ENCODE measurements at regions not wholly inside any gene's neighbourhood (a gene's known extent, or its start where the extent isn't known, plus 50 kb on each side); places are given as distances from the start of the nearest gene placed in this dataset.

DNA sequence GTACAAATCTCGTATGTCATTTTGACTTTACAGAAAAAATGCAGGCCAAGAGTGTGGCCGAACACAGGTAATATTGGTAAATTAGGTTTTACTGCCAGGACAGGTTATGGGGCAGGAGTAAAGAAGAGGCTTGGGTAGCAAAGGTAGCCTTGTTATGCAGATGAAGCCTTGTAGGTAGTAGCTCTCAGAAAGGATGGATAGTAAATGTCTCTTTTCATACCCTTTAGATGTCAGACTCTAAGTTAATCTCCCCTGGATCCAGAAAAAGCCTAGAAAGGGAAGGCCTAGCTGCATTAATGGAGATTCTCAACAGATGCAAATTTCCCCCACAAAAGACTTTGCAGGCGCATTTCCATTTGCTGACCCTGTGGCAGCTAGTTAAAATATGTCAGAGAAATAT lies 1445.1 kb upstream of the CADM2 start:
- intact Hi-C loops (cut with micrococcal nuclease): no loop called here

DNA sequence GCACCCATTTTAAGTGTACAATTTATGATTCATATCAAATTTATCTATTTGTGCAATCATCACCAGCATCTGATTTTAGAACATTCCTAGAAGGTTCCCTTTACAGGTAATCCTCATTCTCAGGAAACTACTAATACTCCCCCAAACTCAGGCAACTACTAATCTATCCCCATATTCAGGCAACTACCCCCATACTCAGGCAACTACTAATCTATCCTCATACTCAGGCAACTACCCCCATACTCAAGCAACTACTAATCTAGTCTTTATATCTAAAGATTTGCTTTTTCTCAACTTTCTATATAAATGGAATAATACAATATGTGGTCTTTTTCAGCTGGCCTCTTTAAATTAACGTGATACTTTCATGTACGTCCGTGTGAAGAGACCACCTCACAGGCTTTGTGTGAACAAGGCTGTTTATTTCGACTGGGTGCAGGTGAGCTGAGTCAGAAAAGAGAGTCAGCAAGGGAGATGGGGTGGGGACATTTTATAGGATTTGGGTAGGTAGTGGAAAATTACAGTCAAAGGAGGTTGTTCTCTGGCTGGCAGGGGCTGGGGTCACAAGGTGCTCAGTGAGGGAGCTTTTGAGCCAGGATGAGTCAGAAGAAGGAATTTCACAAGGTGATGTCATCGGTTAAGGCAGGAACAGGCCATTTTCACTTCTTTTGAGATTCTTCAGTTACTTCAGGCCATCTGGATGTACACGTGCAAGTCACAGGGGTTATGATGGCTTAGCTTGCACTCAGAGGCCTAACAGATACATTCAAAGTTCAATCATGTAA lies 1444.5 kb upstream of the CADM2 start:
- intact Hi-C loops (cut with micrococcal nuclease): no loop called here

DNA sequence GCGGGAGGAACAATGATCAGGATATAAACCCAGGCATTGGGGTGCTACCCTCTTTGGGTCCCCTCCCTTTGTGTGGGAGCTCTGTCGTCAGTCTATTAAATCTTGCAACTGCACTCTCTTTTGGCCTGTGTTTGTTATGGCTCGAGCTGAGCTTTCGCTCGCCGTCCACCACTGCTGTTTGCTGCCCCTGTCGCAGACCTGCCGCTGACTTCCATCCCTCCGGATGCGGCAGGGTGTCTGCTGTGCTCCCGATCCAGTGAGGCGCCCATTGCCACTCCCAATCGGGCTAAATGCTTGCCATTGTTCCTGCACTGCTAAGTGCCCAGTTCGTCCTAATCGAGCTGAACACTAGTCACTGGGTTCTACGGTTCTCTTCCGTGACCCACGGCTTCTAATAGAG lies 1443.7 kb upstream of the CADM2 start:
- intact Hi-C loops (cut with micrococcal nuclease): no loop called here

DNA sequence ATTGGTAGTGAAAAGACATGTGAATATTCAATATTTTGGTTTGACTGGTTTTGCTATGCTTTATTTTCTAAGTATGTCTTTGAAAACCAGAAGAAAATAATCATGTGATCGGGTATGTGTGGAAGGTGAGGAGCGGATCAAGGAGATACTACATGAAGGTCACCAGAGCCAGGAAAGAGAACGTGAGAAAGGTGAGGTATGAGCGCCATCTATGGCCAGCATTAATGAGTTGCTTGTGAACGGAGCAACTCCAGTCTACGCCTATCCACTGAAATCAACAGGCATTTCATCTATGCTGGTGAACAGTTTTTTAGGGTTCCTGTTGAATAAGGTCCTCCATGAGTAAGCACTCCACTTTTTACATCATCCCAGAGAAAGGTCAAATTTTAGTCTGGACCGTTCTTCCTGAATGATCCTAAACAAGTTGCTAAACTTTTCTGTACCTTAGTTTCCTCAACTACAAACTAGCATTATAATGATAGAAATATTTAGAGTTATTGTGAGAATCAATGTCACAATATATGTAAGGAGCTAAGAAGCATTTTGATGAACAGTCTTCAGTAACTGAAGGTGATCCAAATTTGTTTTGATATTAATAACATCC lies 1435.2 kb upstream of the CADM2 start:
- intact Hi-C loops (cut with micrococcal nuclease): no loop called here

DNA sequence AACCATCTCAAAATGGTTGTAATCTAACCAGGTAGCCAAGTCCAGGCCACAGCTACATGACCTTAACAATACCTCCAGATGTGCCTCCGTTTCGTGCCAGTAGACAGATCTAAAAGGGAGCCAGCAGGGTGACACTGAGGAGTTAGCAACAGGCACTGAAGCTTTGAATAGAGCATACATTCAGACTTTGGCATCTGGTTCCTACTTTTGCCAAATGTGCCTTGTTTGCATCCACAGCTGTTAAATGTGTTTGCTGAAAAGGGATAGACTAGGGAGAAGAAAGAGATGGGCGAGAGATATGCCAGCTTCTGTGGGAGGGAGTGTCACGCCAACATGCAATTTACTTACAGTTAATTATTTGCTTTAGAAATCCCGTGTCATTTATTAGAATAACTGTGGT lies 1433.9 kb upstream of the CADM2 start:
- intact Hi-C loops (cut with micrococcal nuclease): no loop called here

DNA sequence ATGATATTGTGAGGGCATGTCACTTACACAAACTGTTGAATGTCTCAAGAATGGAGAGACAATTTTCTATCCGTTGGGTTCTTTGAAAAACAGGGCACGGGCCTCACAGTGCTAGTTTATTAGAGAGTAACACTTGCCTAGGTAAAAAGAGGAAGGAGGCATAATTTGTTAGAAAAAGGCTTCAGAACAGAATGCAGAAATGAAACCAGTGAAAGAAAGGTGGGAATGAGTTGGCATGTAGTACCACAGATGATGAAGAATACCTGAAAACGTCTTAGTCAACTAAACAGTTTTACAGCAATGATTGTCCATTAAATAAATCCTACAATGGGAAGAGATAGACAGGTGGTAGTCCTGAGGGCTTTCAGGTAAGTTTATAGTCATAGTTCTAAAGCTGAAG lies 1399.7 kb upstream of the CADM2 start:
- intact Hi-C loops (cut with micrococcal nuclease): no loop called here

DNA sequence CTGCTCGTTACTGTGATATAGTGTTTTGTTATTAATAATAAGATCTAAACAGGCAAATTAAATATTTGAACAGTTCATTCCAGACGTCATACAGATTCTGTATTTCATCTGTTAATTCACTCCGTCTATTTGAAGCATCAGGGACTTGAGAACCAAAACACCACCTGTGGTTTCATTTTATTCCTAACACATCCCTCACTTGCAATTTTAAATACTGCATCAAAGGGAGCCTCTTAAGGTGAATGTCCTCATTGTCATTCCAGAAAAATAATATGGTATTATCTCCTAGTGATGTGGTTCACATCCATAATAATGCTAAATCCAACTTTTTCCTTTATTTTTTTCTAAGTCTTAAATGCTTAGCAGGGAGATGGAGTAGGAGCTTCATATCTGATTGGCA lies 1390.9 kb upstream of the CADM2 start:
- intact Hi-C loops (cut with micrococcal nuclease): no loop called here

DNA sequence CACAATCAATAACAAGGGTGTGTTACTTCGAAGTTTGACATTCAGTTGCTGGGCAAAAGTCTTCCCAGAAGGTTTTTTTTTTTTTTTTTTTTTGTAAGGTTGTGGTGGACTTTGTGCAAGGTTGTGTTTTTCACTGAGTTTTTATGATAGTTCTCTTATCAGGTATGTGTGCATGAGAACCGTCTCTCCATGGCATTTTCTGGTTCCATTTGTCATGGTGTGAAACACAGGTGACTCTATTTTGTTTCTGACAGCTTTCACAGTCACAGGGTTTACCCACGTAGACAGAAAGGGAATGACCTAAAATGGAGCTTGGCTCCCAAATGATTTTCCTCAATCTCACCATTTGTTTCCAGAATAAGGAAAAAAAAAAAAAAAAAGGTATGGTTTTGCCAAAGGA lies 1377.2 kb upstream of the CADM2 start:
- intact Hi-C loops (cut with micrococcal nuclease): no loop called here

DNA sequence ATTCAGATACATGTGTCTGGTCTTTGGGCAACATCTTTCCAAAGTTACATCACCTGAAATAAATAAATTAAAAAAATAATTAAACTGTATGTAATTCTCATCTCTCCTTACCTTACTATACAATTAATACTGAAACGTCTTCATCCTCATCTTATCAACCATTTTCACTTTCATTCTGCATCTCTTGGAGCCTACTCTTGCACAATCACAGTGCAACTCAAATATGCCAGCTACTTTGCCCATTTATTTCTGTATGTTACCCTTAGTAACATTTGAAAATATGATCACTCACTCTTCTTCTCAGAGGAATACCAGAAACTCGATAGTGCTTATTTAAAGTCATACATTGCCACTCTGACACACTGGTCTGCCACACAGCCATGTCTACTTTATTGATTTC lies 1357.1 kb upstream of the CADM2 start:
- intact Hi-C loops (cut with micrococcal nuclease): no loop called here

DNA sequence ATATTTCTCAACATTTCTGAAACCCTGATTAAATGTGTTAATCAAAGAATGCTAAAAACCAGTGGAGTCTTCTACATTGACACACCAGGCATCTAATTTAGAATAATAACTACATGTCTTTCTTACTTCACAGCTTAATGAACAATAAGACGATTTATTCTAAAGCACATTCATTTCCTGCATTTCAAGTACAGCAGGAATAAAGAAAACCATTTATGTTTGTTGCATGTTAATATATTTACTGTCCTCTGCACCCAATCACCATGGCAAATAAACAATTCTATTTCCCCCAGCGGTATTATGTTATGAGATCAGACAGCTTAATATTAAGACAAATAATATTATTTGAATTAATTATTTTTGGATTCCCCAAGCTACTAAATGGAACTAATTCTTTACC lies 1336.3 kb upstream of the CADM2 start:
- intact Hi-C loops (cut with micrococcal nuclease): no loop called here

DNA sequence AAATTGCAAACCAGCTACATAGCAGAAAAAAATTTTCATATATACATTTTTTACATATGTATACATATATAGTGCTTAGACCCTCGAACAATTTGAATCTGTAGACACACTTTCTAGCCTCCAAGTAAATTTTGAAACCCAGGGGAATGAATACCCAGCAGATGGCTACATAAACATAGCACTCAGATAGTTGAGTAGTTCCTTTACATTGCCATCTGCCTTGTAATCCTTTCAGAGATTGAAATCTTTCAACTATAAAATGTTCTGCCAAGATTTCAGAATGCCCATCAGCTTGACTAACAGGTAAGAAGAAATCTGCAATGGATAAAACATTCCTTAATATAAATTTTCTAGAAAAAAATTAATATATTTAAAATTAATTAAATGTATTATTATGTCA lies 1333.5 kb upstream of the CADM2 start:
- intact Hi-C loops (cut with micrococcal nuclease): no loop called here

DNA sequence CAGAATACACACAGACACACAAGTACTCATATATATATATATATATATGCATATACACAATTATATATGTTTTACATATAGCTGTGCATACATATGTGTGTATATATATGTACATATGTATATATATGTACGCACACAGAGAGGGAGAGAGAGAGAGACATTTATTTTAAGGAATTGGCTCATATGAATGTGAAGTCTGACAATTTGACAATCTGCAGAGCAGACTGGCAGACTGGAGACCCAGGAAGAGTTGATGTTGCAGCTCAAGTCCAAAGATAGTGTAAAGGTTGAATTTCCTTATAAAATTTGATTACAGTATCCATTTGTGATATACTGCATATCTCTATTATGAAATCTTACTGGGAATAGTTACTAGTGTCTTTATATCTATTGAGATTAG lies 1330.3 kb upstream of the CADM2 start:
- intact Hi-C loops (cut with micrococcal nuclease): no loop called here

DNA sequence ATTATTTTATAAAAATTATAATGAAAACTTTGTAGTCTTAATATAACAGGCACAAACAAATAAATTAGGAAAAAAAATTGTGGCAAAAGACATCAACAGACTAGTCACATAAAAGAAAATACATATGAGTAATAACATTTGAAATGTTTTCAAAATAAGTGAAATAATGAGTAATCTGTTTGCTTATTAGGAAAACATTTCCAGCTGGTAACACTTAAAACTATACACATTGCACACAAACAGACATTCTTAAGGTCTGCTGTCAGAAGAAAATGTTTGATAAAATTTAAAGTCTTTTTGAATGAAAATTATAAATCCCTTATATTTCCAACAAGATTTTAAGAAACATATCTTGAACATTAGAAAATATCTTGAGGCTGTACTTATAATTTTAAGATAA lies 1326.3 kb upstream of the CADM2 start:
- intact Hi-C loops (cut with micrococcal nuclease): no loop called here

DNA sequence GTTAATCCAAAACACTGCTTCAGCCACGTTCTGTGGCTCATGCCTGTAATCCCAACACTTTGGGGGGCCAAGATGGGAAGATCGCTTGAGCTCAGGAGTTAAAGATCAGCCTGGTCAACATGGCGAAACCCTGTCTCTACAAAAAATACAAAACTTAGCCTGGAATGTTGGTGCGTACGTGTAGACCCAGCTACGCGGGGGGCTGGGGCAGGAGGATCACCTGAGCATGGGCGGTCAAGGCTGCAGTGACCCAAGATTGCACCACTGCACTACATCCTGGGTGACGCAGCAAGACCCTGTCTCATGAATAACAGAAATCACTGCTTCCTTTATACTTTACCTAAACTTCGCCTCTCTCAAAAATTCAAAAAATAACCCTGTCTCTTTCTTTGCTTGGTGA lies 1325.0 kb upstream of the CADM2 start:
- intact Hi-C loops (cut with micrococcal nuclease): no loop called here

DNA sequence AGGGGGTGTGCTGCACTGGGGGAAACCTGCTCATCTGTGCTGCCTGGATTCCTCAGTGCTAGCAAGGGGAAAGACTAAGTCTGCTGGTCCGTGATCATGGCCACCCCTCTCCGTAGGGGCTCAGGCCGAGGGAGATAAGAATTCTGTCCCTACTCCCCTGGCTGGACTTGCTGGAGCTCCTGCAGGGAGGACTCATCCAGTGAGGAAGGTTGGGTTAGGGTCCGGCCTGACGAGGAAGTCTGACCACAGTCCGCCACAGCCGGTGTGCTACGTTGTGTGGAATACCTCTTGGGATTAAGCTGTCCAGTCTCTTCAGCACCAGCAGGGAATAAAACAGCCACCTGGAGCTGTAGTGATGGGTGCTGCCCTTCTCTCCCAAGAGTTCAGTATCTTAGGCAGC lies 1309.1 kb upstream of the CADM2 start:
- intact Hi-C loops (cut with micrococcal nuclease): no loop called here

DNA sequence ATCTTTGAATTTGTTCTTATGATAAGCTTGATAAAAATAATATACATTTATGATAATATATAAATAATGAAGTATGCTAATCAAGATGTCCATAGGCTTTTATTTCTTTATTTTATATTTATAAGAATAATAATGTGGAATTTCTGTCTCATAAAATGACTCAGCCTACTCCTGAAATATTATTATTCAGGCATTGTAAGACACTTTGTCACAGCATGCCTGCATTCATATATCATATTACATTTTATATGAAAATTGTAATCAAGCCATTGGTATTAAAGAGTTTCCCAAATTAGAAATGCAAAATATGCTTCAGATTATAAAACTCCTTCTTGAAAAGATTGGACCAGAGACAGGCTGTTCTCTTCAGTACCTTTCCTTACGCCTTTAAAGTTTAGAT lies 1303.7 kb upstream of the CADM2 start:
- intact Hi-C loops (cut with micrococcal nuclease): no loop called here

DNA sequence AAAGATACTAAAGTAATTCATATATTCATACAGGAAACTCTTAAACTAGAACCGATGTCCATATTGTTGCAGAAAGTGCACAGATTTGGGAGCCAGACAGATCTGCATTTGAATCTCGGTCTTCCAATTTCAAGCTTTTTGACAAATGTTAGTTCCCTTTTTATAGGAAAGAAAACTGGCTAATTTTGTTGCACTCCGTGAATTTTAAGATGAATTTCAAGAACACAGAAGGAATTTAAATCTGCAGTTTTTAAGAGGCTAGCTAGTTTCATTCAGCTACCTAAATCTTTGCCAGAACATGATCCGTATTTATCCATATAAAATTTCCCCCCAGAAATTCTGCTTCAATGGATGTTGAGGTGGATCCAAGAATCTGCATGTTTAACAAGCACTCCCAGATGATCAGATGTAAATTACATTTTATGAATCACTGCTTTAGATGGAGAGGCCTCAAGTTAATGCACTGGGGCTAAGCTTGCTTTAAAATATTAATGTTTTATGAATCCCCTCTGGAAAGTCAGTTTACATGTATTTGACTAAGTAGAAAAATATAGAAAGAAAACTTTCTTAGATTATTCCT lies 1296.3 kb upstream of the CADM2 start:
- intact Hi-C loops (cut with micrococcal nuclease): no loop called here

DNA sequence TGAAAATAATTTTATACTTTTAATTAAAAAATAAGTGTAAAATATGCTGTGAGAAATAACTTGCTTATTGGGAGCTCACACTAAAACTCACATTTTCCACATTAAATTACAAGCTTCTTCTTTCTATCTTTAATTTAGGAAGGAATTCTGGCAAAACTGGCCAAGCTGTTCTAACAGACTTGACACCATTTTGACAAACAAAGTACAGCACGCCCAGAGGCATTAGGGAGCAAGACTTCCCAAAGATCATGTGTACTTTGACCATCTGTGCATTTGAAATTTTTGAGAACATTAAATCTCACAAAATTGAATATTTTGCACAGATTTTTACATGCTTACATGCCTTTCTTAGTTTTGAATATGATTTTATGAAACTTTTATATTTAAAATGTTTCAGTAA lies 1288.4 kb upstream of the CADM2 start:
- intact Hi-C loops (cut with micrococcal nuclease): no loop called here

DNA sequence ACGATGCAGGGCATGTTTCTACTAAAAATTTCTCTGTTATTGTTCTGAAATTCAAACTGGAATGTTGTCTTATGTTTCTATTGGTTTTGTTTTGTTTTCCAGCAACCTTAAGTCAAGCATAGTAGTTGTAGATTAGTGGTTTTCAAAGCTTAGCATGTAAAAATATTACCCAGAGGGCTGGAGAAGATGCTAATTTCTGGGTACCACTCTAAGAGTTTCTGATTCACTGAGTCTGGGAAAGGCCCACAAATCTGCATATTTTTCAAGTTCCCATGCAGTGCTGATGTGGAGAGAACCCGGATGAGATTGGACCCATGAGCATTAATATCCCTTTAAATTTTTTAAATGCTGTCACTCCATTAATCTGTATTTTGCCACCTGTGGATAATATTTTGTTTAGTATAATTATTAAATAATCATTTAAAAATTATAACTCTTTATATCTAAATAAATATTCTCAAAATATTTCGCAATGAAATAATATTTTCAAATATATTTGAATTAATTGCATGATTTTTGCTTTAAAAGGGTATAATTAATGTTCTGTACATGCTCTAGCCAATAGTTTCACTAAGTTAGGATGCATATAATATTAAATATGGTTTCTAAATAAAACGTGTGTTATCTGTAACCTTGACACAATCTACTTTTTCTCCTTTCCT lies 1274.7 kb upstream of the CADM2 start:
- intact Hi-C loops (cut with micrococcal nuclease): no loop called here

DNA sequence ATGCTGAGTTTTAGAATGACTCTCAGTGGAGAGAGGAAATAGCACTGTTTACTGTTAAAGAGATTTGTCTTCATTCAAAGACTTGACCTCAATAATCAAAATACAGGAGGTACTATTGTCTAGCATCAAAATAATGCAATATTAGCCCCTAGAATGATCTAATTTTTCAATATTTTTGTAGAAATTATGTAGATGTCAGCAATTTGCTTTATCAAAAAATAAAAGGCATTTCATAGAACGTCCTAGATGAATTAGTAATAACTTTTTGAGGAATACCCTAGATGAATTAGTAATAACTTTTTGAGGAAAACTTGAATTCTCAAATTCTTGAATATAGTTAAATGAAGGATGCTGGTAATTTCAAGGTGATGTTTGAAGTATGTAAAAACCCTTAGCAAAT lies 1252.1 kb upstream of the CADM2 start:
- intact Hi-C loops (cut with micrococcal nuclease): no loop called here

DNA sequence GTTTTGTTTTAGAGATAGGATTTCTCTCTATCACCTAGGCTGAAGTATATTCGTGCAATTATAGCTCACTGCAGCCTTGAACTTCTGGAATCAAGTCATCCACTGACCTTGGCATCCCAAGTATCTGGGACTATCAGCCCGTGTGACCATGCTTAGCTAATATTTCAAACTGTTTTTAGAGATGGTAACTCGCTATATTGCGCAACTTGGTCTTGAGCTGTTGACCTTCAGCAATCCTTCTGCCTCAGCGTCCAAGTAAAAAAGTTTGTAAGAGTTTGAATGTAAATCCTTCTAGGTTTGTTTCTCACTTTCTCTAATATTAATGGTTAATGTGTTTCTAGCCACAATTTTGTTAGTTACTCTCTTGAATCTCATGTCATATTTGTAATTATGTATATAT lies 1243.5 kb upstream of the CADM2 start:
- intact Hi-C loops (cut with micrococcal nuclease): no loop called here

DNA sequence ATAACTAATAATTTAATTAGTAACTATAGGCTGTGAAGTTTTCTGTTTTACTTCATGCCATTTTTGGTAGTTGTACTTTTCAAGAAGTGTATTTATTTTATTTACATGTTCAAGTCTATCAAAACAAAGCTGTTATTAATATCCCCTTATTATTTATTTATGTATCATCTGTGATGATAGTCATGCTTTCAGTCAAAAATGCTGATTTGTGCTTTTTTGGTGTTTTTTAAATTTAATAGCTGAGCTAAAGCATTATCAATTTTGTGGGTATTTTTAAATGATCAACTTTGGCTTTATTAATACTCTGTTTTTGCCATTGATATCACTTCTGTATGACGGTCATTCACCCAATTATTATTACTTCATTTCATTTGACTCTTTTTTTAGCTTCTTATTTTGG lies 1229.2 kb upstream of the CADM2 start:
- intact Hi-C loops (cut with micrococcal nuclease): no loop called here

DNA sequence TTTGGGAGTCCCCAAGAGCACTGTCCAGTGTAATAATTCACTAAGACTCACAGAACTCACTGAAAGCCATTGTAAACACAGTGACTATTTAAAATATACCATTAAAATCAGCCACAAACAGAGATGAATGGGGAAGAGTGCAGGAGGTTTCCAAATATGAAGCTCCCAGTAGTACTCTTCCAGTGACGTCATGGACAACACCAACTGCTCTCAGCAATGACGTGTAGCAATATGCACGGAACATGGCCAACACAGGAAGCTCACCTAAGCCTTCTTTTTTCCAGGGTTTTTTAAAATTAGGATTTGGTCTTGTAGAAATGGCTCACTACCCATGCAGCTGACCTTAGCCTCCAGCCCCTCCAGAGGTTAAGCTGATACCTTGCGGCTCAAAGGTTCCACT lies 1224.1 kb upstream of the CADM2 start:
- intact Hi-C loops (cut with micrococcal nuclease): no loop called here
